ENCODE measurements at regions not wholly inside any gene's neighbourhood (a gene's known extent, or its start where the extent isn't known, plus 50 kb on each side); places are given as distances from the start of the nearest gene placed in this dataset.

DNA sequence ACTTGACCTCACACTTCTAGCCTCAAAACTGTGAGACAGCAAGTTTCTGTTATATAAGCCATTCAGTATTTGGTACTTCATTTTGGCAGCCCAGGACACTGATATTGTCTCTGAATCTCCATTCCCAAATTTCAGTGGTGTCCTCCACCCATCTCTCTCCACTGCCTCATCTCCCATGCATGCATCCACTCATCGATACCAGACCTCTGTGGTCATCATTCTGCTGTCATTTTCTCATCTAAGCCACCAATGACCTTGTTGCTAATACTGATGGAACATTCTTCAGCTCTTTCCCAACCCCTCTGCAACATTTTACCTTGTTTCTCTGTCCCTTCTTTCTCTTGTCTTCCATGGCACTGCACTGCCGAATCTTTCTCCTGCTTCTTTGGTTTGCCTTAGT is 221.8 kb downstream of the SNX18 start:
- no peak for DNase-seq

DNA sequence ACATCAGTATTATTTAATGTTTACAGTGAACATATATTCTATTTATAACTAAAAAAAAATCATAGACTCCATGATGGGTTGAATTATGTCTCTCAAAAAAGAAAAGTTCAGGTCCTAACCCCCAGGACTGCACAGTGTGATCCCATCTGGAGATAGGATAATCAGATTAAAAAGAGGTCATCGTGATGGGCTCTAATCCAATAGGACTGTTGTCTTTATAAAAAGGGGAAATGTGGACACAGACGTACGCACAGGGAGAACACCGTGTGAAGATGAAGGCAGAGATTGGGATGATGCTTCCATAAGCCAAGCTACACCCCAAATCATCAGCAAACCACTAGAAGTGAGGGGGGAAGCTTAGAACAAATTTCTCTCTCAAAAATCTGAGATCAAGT is 221.4 kb downstream of the SNX18 start:
- DNase-seq = no peak

DNA sequence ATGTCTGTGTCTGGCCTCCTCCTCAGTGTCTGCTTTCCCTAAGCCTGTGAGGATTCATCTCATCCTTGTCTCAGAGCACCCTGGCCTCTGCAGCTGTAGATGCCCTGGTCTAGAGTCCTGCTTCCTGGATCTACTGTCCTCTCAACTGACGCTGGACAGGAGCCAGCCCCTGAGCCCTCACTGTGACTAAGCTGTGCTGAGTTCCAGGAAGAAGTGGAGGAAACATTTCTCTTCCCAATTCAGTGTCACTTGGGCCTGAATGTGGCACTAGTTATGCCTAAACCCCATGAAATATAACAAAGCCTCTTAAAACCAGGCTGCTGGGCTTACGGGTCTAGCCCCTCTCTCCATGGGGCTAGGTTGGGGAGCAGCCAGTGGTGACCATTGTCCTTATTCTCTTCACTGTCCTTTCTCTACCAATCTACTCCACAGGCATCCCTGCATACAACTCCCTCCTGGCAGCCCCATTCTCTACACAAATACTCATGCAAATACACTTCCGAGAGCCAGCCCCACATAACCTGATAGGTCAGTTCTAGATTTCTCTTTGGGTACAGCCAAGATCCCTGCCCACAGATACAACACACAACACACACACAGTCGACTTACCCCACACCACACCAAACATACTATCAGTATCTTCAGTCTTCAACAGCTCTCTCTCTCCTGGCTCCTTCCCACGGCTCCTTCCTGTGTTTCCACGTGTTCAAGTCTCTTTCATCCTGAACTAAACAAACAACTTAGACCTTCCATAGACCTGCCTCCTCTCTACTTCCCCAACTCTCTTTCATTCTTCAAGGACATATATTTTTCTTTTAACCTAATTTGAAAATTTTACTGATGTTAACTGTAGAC is 220.8 kb downstream of the SNX18 start:
- DNase-seq = no peak

DNA sequence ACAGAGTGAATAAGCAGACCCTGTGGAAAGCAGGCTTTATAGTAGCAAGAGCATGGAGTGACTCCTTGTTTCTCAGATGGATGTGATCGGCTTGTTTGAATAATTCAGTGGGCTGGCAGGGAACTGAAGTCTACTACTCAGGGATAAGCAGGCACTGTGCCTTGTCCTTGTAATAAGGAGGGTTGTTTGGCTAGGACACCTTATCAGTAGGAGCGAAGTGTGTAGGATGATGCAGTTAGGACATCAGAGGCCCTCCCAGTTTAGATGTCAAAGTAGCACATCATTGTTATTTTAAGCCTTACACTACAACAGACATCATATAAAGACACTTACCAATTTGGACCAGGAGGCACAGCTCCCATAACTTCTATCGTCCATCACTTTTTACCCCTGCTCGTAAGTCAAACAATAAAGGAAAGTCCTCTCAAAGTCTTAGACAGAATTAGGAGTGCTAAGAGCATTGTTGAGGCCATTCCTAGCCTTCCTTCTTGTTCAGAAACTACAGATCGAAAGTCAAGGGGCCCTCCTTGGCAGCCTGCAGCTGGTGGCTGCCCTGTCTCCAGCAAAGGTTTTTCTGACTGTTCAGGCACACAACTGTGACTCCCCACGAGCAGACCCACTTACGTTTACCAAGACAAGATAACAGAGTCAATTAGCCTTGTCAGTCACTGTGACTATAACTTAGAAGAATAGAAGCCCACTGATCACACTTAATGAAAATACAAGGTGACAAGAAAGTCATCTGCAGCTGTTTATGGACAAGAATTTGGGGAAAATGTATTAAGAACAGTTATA is 218.6 kb downstream of the SNX18 start:
- DNase-seq = no peak

DNA sequence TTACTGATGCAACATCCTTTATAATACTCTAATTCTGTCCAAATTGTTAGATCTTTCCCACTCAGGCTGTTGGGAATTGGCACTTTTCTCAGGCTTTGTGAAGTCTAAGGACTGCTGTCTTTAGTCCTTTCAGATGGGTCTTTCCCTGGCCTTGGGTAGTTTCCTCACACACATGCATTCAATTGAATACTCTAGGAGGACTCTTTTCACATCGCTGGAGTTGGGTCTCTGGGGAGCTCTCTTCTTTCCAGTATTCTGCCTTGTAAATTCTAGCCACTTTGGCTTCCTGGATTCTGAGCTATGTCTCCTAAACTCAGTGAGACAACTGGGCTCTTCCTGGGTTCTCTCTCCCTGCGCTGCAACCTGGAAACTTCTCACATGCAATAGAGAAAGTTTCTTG is 215.5 kb downstream of the SNX18 start:
- no peak for DNase-seq

DNA sequence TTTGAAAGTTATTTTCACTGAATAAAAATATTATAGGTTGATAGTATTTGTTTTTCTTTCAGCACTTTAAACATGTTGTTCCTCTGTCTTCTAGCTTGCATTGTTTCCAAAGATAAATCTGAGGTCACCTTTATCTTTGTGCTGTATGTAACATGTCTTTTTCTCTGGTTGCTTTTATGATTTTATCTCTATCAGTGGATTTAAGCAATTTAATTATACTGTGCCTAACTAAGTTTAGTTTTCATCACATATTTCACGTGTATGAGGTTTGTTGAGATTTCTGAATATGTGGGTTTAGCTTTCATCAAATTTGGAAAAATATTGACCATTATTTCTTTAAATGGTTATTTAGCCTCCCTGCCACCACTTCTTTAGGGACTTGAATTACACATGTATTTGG is 214.5 kb downstream of the SNX18 start:
- no peak for DNase-seq

DNA sequence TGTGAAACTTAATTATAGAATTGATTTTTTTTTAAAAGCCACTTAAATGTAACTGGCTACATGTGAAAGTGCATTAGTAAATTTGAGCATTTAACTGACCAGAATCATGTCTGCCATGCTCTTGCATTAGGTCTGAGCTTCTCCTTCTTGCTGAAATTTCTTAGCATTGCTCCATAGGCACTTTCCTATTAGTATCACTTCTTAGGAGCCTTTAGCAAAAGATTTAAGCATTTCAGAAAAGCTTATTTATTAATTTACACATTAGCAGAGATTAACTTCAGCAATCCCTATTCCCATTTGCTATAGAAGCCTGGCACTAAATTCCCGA is 211.0 kb downstream of the SNX18 start:
- no peak for DNase-seq

DNA sequence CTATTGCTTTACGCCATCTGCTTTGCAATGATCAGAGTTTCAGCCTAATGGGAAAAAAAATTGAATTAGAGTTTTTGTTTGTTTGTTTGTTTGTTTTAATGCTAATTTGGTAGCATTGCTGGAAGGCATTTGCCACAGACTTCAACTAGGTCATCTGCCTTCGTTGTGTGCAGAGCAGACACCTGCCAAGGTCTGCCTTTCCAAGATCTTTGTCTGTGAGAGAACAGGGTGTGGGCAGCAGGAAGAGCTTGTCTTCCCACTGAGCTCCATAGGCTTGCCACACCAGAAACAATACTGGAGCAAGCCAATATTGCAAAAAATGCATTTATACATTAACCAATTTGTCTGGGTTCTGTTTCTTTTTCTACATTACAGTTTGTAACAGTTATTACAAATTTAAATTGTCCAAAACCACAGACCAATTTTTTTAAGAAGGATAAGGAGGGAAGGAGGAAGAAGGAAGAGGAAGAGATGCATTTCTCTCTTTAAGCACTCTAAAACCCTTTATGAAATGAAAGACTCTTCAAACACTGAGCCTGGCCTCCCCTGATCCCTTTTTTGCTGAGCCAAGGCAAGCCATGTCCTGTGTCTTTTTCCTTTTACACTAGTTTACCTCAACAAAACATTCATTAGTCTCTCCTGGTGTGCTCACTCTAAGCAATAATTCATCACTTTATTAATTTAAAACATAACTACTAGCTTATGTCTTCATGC is 210.5 kb downstream of the SNX18 start:
- no peak for DNase-seq

DNA sequence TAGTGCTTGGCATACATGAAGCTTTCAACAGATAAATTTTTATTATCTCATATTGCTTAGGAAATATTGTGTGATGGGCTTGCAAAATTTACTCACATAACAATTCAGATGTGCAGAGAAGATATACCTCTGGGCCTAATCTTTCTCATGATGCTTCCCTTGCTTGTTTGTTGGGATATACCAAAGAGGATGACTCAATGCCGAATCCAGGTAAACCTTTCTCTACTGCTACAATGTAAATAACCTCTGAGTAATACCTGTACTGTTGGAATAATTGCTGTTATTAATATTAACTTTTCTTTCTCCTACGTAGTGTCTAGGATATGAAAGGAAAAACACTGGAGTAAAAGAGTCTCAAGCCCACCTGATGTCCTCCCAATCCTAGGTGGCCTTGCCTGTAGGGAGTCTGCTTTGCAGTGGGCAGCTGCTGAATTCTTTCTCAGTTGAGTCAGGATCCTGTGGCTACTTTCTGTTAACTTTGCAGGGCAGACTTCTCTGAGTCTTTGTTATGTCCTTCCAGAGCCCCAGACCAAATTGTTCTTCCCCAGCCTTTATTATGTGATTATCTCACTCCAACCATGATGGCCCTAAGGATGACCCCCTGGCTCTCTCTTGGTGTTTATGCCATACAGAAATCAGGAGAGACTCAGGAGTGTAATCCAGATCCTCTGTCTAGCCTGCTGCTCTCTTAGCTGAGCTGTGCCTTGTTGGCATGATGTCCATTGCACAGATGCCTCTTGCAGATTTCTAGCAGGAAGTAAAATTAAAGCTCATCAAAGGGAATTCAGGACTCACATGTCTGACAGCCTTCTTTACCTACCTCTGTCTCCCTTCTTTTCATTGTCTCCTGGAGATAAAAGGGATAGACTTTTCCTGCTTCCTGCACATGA is 208.1 kb downstream of the SNX18 start:
- no peak for DNase-seq

DNA sequence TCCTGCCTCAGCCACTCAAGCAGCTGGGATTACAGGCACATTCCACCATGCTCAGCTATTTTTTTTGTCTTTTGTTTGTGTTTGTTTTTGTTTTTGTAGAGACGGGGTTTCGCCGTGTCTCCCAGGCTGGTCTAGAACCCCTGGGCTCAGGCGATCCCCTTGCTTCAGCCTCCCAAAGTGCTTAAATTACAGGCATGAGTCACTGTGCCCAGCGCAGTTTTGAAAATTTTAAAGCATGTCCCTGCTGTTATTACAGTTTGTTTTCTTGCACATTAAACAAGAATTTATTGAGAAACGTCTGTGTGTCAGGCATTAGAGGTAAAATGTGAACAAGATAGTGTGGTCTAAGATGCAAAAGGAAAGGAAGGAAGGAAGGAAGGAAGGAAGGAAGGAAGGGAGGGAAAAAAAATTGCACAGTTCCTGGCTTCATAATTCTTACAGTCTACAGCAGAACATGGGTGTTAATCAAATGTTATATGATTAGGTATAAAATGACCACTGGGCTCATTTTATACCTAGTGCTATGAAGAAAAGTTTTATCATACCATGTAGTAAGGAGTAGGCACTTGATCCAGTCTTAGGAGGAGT is 205.4 kb downstream of the SNX18 start:
- no peak for DNase-seq

DNA sequence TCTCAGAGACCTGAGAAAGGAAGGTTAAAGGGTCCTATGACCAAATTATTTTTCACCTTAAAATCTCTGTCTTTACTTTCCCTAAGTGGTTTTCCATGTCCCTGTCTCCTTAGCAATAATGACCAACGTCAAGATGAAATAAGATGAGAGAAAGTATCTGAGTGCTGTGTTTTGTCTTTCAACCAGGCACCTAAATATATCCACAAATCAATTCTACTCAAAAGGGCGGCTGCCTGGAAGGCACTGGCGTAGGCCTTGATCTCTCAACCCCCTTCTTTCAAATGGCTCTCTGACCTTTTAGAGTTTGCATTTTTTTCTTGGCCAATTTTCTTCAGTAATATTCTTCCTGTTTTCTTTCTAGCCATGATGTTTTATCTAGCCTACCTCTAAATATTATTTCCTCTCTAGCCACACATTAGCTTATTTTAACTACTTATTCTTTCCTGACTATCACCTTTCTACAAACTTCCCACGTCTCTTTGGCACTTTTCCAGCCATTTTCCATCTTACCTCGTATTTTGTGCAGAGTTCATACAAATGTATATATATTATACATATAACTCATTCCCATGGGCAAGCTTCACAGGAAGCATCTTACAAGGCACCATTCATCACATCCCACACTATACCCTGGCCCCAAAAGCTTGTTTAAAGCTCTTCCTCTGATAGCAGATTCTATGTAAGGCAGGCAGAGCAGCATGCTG is 204.5 kb downstream of the SNX18 start:
- no peak for DNase-seq

DNA sequence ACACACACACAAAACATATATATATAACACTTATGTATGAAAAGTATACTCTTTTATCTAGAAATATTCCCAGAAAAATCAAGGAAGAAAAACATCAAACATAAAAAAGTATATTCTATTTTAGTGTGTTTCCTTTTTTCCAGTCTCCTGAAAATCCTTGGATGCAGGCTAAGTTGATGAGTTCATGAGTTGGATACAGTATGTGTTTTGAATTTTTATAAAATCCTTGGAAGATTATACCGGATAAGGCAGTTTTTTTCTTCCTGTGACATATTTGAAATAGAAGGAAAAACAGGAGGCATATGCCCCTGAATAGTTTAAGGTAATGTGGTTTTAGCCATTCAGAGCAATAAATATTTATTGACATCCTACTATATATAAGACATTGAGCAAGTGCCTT is 203.6 kb downstream of the SNX18 start:
- DNase-seq = no peak

DNA sequence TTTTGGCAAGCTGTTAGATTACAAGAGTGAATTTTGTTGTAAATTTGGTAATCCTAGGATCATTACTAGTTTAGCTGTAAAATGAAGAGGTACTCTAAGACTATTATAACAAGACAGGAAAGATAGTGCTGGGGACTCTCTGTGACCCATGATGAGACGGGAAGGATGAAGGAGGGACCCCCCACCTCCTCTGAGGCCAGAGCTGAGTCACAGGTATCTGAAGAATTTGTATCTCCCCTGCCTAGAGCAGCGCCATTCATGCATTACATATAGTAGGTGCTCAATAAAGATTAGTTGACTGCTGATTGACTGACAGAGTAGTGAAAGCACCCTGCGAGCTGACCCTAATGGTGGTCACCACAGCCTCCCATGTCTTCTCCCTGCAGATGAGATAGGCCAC is 202.8 kb downstream of the SNX18 start:
- DNase-seq = no peak

DNA sequence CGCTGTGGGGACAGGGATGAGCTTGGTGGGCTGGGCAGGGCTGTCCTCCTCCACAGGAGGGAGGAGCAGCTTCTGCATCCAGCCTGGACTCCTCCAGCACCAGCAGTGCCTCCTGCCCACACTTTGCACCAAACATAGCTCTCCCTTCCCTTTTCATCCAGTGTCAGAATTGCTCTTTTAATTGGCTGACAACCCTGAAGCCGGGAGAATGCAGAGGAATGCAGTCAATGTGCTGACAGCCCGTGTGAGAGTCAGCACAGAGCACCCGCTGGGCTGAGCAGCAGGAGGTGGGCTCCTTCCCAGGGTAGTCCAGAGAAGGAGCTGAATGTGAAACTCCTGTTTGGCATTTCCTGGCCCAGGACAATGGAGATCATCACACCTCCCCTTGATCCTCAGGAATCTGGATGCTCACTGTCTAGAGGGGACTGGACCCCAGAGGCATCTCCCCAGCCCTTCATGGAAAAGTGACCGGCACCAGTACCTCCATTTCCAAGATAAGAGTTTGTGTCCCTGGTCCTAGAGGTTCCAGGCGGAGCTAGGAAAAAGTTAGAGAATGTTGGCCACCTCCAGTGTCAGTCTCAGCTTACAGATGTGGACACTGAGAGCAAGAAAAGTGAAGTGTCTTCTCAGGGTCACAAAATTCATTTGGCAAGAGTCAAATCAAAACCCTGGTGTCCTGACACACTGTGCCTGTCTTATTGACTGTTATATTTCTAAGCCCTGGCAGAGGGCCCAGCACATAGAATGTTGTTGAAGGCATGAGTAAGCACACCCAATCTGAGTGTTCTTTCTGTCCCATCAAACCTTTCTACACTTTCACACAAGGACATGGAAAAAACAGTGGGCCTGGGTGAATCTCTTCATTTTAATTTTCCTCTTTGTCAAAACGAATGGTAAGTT is 202.1 kb downstream of the SNX18 start:
- no peak for DNase-seq

DNA sequence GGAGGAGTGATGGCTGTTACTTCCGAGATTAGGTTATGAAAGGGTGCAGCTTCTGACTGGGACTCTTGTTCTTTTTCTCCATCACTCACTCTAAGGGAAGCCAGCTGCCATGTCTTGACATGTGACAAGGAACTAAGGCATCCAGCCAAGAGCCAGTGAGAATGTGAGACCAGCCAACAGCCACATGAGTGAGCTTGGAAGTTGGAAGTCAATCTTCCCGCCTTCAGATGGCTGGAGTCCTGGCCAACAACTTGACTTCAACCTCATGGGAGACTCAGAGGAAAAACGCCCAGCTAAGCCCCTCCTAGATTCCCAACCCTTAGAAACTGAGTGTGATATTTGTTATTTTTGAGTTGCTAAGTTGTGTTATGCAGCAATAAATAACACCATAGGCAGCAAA is 201.1 kb downstream of the SNX18 start:
- no peak for DNase-seq

DNA sequence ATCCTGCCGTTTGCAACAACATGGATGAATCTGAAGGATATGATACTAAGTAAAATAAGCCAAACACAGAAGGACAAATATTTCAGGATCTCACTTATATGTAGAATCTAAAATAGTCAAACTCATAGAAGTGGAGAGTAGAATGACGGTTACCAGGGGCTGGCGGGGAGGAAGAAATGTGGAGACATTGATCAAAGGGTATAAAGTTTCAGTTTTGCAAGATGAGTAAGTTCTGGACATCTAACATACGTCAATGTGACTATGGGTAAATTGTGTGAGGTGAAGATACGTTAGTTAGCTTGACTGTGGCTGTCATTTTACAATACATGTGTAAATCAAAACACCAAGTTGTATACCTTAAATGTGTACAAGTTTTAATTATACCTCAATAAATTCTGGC is 200.3 kb downstream of the SNX18 start:
- no peak for DNase-seq

DNA sequence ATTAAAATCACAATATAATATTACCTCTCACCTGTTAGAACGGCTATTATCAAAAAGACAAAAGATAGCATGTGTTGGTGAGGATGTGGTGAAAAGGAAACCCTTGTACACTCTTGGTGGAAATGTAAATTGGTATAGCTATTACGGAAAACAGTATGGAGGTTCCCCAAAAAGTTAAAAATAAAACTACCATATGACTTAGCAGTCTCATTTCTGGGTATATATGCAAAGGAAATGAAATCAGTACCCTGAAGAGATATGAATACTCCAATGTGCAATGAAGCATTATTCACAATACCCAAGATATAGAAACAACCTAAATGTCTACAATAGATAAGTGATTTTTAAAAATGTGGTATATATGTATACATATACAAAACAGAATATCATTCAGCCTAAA is 199.9 kb downstream of the SNX18 start:
- DNase-seq = no peak

DNA sequence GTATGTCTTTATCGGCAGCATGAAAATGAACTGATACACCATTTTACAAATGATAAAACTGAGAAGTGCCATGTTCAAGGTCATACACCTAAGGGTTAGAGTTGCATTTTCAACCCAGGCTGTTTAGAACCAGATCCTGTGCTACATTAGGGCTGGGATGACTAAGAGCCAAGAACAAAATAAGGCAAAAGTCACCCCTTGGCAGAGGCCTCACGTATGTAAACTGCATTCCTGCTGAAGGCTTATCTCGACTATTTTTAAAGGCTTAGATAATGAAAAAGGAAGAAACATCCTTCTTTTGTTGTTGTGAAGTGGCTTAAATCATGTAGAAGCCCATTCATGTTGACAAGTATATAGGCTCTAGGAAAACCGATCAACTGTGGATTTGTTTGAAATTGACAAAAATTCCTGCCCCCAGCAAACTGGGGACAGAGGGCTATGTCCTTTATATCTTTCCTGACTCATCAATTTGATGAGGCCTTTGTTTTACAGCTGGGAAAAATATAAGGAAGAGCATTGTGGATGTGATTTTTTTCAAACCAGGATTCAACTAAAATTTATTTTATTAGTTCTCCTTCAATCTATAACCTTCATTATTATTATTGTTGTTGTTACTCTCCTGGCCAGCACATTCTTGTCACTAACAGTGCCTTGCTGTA is 196.5 kb downstream of the SNX18 start:
- no peak for DNase-seq

DNA sequence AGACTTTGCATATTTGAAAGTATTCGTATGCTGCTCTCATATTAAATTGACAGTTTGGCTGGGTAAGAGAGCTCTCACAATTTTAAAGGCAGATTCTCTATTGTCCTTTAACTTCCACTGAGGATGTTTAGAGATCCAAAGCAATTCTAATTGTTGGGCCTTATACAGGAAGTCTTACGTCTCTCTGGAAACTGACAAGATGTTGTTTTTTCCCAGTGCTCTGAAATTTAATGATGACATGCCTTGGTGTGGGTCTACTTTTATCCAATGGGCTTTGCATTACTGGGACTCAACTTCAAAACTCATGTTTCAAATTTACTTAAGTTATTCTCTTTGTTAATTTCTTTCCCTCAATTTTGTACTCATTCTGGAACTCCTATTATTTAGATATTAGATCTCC is 191.5 kb downstream of the SNX18 start:
- DNase-seq = no peak

DNA sequence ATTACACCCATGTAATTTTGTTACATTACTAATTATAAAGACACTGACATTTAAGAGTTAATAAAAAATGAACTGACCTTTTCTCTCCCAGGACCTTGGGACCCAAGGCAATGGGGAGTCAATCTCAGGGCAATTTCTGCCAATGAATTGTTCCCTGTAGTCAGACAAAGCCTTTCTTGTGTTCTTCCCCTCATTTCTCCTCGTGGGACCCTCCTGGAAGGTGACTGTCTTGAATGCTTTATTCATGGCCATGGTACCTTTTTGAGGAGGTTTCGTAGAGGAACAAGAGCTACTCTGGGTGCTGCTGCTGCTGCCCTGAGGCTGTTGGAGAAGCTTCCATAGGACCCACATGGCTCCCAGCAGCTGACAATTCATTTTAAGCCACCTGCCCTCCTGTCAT is 190.3 kb downstream of the SNX18 start:
- no peak for DNase-seq
